ENCODE measurements at regions not wholly inside any gene's neighbourhood (a gene's known extent, or its start where the extent isn't known, plus 50 kb on each side); places are given as distances from the start of the nearest gene placed in this dataset.

DNA sequence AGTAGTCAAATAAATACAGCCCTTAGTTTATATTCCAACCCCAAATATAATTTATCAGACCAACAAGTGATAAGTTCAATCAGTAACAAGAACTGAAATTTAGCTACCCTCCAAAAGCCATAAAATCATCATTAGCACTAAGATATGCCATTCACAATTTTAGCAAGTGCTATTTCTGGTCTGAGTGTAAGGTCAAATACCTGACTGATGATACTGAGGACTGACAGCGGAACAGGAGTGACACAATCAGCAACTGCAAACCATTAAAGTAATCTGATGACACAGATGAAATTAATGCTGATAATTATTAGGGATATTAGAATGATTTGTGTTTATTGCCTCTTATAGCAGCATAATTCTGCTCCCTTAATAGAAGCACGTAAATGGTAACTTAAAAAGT is 152.7 kb upstream of the SPHKAP start:
- Histone ChIP-seq H3K4me1 (no peaks in the 10 kb centered on the region), H3K9me3 (no peaks in the 10 kb centered on the region), H3K27me3 (no peaks in the 10 kb centered on the region), H3K36me3 (no peaks in the 10 kb centered on the region), H3K27ac (no peak overlapping the region), H3K4me3 (replicated peaks in 1 of 3) (no peak overlapping the region)
- TF ChIP-seq, protein P1, sequence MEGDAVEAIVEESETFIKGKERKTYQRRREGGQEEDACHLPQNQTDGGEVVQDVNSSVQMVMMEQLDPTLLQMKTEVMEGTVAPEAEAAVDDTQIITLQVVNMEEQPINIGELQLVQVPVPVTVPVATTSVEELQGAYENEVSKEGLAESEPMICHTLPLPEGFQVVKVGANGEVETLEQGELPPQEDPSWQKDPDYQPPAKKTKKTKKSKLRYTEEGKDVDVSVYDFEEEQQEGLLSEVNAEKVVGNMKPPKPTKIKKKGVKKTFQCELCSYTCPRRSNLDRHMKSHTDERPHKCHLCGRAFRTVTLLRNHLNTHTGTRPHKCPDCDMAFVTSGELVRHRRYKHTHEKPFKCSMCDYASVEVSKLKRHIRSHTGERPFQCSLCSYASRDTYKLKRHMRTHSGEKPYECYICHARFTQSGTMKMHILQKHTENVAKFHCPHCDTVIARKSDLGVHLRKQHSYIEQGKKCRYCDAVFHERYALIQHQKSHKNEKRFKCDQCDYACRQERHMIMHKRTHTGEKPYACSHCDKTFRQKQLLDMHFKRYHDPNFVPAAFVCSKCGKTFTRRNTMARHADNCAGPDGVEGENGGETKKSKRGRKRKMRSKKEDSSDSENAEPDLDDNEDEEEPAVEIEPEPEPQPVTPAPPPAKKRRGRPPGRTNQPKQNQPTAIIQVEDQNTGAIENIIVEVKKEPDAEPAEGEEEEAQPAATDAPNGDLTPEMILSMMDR (IDR thresholded peaks at IDR 0.05): no peak
- no peak for TF ChIP-seq POLR2A (IDR thresholded peaks at IDR 0.05)
- intact Hi-C loops (cut with DNase I): no loop called here
- no peak for DNase-seq
- WGBS, 2 donors: 64 to 87% methylated on average over 2 of the region's 2 CpGs

DNA sequence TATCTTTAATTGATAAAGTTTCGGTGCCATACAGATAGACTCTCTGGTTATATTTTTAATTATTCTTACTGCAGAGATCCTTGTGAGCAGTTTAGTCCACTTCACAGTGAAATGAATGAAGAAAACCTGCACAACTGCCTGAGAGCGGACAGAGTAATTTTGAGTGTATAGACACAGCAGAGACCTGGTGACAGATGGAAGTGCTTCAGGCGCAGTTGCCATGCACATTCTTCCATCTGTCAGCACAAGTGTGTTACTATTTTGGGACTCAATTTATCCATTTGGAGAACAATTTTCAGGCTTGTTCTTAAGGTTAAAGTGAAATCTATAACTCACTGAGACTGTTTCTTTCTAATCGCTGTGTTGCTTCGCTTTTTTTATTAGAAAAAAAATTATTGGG is 147.8 kb upstream of the SPHKAP start:
- no peaks in the 10 kb centered on the region for H3K27me3 ChIP-seq
- H3K36me3 ChIP-seq: no peaks in the 10 kb centered on the region
- TF ChIP-seq POLR2A (IDR thresholded peaks at IDR 0.05): no peak
- TF ChIP-seq, protein P1 (IDR thresholded peaks at IDR 0.05): no peak
- H3K27ac ChIP-seq: no peak overlapping the region
- intact Hi-C loops (cut with DNase I): no loop called here
- no peak for DNase-seq
- 89 to 90% methylated on average over 5 of the region's 5 CpGs for WGBS, 2 donors
- no peaks in the 10 kb centered on the region for H3K4me1 ChIP-seq
- H3K4me3 ChIP-seq (replicated peaks in 1 of 3): no peak overlapping the region
- H3K9me3 ChIP-seq: no peaks in the 10 kb centered on the region

DNA sequence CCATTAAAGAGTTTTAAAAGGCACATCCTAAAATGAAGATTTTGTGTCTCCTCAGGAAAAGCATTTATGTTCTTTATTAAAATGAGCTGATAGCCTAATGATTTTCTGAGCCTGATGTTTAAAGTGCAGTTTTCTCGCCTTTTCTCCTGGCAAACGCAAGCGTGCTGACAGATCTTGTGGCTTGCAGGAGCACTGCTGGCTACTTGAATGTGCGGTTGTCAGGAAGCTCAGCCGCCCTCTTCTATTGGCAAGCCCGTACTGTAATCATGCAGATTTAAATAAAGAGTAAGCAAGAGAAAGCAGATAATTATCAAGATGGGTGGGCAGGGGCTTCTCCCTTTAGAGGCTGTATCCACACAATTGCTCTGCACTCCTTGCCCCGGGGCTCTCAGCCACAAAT is 139.5 kb upstream of the SPHKAP start:
- Histone ChIP-seq H3K4me1 (no peaks in the 10 kb centered on the region), H3K9me3 (no peaks in the 10 kb centered on the region), H3K36me3 (no peaks in the 10 kb centered on the region), H3K27me3 (no peaks in the 10 kb centered on the region), H3K27ac (no peak overlapping the region), H3K4me3 (replicated peaks in 1 of 3) (no peak overlapping the region)
- intact Hi-C loops (cut with DNase I): no loop called here
- no peak for DNase-seq
- TF ChIP-seq, protein P1 (IDR thresholded peaks at IDR 0.05): no peak
- no peak for TF ChIP-seq POLR2A (IDR thresholded peaks at IDR 0.05)
- 76 to 83% methylated on average over 7 of the region's 7 CpGs for WGBS, 2 donors

DNA sequence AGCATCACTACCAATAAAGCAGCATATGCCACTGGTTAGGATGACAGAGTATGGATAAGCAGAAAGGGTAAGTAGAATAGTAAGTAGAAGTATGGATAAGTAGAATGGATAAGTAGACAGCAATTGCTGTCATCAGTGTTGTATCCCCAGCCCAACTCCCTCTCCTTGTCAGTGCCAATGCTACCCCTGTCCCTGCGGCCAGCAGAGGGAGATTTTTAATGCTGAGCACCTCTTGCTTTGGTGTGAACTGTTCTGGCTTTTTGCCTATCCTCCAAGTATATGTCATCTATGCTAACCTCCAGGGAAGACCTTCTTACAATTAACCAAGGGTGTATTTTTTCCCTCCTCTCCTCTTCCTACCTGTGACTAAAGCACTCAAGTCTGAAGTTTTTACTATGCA is 136.7 kb upstream of the SPHKAP start:
- no peak for TF ChIP-seq POLR2A (IDR thresholded peaks at IDR 0.05)
- TF ChIP-seq, protein P1 (IDR thresholded peaks at IDR 0.05): no peak
- WGBS, 2 donors: 36 to 46% methylated on average over 1 of the region's 1 CpG
- Histone ChIP-seq H3K4me3 (replicated peaks in 1 of 3) (no peak overlapping the region), H3K36me3 (no peaks in the 10 kb centered on the region), H3K9me3 (no peaks in the 10 kb centered on the region), H3K27ac (no peak overlapping the region), H3K4me1 (no peaks in the 10 kb centered on the region), H3K27me3 (no peaks in the 10 kb centered on the region)
- intact Hi-C loops (cut with DNase I): no loop called here
- no peak for DNase-seq

DNA sequence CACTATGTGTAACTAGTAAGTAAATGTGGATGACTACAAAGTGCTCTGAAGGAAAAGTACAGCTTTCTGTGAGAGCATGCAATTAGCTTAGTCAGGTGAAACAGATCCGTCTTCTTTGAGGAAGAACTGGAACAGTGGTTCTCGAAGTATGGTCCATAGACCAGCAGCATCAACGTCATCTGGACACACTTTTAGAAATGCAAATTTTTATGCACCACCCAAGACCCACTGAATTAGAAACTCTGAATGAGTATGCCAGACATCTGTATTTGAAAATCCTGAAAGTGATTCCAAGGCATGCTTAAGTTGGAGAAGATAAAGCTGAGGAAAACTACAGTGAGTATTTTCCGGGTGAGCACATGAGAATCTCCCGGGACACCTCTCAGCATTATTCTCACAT is 130.7 kb upstream of the SPHKAP start:
- intact Hi-C loops (cut with DNase I): no loop called here
- no peak for DNase-seq
- no peaks in the 10 kb centered on the region for H3K36me3 ChIP-seq
- no peak overlapping the region for H3K27ac ChIP-seq
- no peaks in the 10 kb centered on the region for H3K27me3 ChIP-seq
- H3K4me3 ChIP-seq (replicated peaks in 1 of 3): no peak overlapping the region
- no peaks in the 10 kb centered on the region for H3K4me1 ChIP-seq
- TF ChIP-seq, protein P1 (IDR thresholded peaks at IDR 0.05): no peak
- no peak for TF ChIP-seq POLR2A (IDR thresholded peaks at IDR 0.05)
- no peaks in the 10 kb centered on the region for H3K9me3 ChIP-seq
- 65 to 75% methylated on average over 5 of the region's 5 CpGs for WGBS, 2 donors

Data from thyroid gland (tissue), 4 donors.